Activated naive CD8-positive, alpha-beta T cell treated with anti-CD3 and anti-CD28 coated beads, Interleukin-2, amount 50 U/mL, for 24 hours (primary cell): ENCODE measurements at regions not wholly inside any gene's neighbourhood (a gene's known extent, or its start where the extent isn't known, plus 50 kb on each side); places are given as distances from the start of the nearest gene placed in this dataset.
"Not testable (repeated sequence)": the region's sequence is repeated elsewhere in the genome, so short reads cannot be mapped to it uniquely, and the experiment has no call there.

Source experiments
- ATAC-seq: fragments of 150-1000 bp; cut with Tn5 transposase; one replicate; pipeline ENCODE4 v1.10.0; 2021
- DNase-seq: peaks from one replicate; pipeline ENCODE4 v3.0.0; 2021
- H3K27ac Mint-ChIP-seq: one replicate; pipeline ENCODE4 v1.8.0; 2021; ENCODE audit warnings: mild to moderate bottlenecking, mixed read lengths
- H3K27me3 Mint-ChIP-seq: one replicate; pipeline ENCODE4 v1.8.0; 2021; ENCODE audit warnings: mixed read lengths
- H3K36me3 Mint-ChIP-seq: one replicate; pipeline ENCODE4 v1.8.0; 2021; ENCODE audit warnings: low read depth, mixed read lengths
- H3K4me1 Mint-ChIP-seq: one replicate; pipeline ENCODE4 v1.8.0; 2021; ENCODE audit warnings: mixed read lengths
- H3K4me3 Mint-ChIP-seq: one replicate; pipeline ENCODE4 v1.8.0; 2021; ENCODE audit warnings: mild to moderate bottlenecking, moderate library complexity, mixed read lengths
- H3K9me3 Mint-ChIP-seq: one replicate; pipeline ENCODE4 v1.8.0; 2021; ENCODE audit warnings: mixed read lengths

- not testable (repeated sequence) for H3K4me1 Mint-ChIP-seq, H3K27me3 Mint-ChIP-seq, H3K4me3 Mint-ChIP-seq, H3K27ac Mint-ChIP-seq, H3K36me3 Mint-ChIP-seq, DNase-seq, ATAC-seq
- peaks cover 48% of the 10 kb centered on the region for H3K9me3 Mint-ChIP-seq
These were observed 89.5 kb upstream of the COP1 start for GRCh38 chr1:176296602-176297001.

GRCh38 chr1:176285996-176286395, 78.9 kb upstream of the COP1 start:
- no peaks in the 10 kb centered on the region for H3K4me1 Mint-ChIP-seq
- DNase-seq (no peak), ATAC-seq (no peak)
- H3K4me3 Mint-ChIP-seq, result no peak overlapping the region
- no peak overlapping the region for H3K27ac Mint-ChIP-seq
- H3K36me3 Mint-ChIP-seq, result peaks cover 5% of the 10 kb centered on the region
- H3K9me3 Mint-ChIP-seq, result peaks cover 41% of the 10 kb centered on the region
- H3K27me3 Mint-ChIP-seq, result peaks cover 15% of the 10 kb centered on the region

GRCh38 chr1:176271572-176271971, 64.5 kb upstream of the COP1 start:
- DNase-seq (no peak), ATAC-seq (no peak)
- no peaks in the 10 kb centered on the region for H3K36me3 Mint-ChIP-seq
- H3K4me1 Mint-ChIP-seq, result no peaks in the 10 kb centered on the region
- H3K4me3 Mint-ChIP-seq, result no peak overlapping the region
- H3K27ac Mint-ChIP-seq, result no peak overlapping the region
- no peaks in the 10 kb centered on the region for H3K9me3 Mint-ChIP-seq
- no peaks in the 10 kb centered on the region for H3K27me3 Mint-ChIP-seq
